ENCODE measurements at regions not wholly inside any gene's neighbourhood (a gene's known extent, or its start where the extent isn't known, plus 50 kb on each side); places are given as distances from the start of the nearest gene placed in this dataset.
A peak's percentile ranks its signal among the peaks of the same experiment; 100 is the strongest.

DNA sequence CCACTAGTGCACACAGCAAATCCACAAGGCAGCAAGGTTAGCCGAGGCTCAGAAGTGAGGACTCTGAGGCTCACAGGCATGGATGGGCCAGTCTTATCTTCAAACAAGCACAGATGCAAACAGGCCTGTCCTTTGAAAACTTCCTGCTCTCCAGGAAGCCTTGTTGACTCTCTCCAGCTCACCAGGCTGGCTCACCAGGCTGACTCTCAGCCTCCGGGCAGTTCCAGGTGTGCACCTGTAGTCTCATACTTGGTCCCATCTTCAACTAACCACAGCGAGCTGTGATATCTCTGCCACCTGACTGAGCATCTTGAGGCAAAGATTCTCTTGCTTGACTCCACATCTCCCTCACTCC is 173.9 kb upstream of the ZMIZ1 start:
- Histone ChIP-seq H2AFZ (no peak overlapping the region), H3F3A (ENCODE audit: insufficient read depth, low read depth) (no peaks in the 10 kb centered on the region), H3K27ac (no peak overlapping the region), H3K79me2 (ENCODE audit: low read depth) (no peaks in the 10 kb centered on the region), H3K9me3 (ENCODE audit: insufficient read depth, low read depth) (no peaks in the 10 kb centered on the region), H3K9me2 (ENCODE audit: insufficient read depth) (no peaks in the 10 kb centered on the region), H3K27me3 (ENCODE audit: insufficient read depth, low read depth) (no peaks in the 10 kb centered on the region), H3K4me1 (replicated peaks; ENCODE audit: insufficient read depth) (no peaks in the 10 kb centered on the region), H3K4me2 (no peak overlapping the region), H3K36me3 (ENCODE audit: low read depth) (no peaks in the 10 kb centered on the region), H3K4me3 (no peak overlapping the region), H4K20me1 (ENCODE audit: insufficient read depth) (no peaks in the 10 kb centered on the region)
- TF ChIP-seq EZH2 (IDR thresholded peaks at IDR 0.05; ENCODE audit: low read depth) (no peak), CTCF (conservative IDR thresholded peaks at IDR 0.05) (no peak)
- peak in 1 of 2 experiments; percentile 54 for DNase-seq
- intact Hi-C loops (cut with micrococcal nuclease; ENCODE audit: unreplicated experiment): no loop called here
- BruUV-seq (replicated peaks): no TSS peak
- CTCF ChIA-PET: no interaction called here
- POLR2A ChIA-PET (ENCODE audit: unreplicated experiment): no interaction called here

DNA sequence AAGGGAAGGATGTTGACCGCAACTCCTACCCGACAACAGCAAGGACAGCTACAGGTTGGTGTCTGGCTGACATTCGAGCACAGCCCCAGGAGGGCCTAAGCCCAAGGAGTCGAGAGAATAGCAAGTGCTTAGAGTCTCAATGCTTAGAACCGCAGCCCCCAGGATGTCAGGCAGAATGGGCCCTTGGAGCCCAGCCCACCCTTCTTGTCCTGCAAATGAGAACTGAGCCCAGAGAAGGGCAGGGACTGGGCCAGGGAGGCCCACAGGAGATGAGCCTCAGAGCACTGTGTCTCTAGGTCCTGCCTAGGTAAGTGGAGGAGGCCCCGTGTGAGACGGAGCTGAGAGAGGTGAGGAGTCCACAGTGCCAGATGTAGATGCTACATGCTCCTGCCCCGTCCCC is 173.3 kb upstream of the ZMIZ1 start:
- no peaks in the 10 kb centered on the region for H3K79me2 ChIP-seq (ENCODE audit: low read depth)
- DNase-seq: no peak
- no peaks in the 10 kb centered on the region for H3F3A ChIP-seq (ENCODE audit: insufficient read depth, low read depth)
- H3K36me3 ChIP-seq (ENCODE audit: low read depth): no peaks in the 10 kb centered on the region
- H3K4me3 ChIP-seq: no peak overlapping the region
- no peaks in the 10 kb centered on the region for H4K20me1 ChIP-seq (ENCODE audit: insufficient read depth)
- CTCF ChIA-PET: no interaction called here
- no peak for TF ChIP-seq EZH2 (IDR thresholded peaks at IDR 0.05; ENCODE audit: low read depth)
- TF ChIP-seq CTCF (conservative IDR thresholded peaks at IDR 0.05): no peak
- H2AFZ ChIP-seq: no peak overlapping the region
- no peaks in the 10 kb centered on the region for H3K9me2 ChIP-seq (ENCODE audit: insufficient read depth)
- no peaks in the 10 kb centered on the region for H3K9me3 ChIP-seq (ENCODE audit: insufficient read depth, low read depth)
- no TSS peak for BruUV-seq (replicated peaks)
- intact Hi-C loops (cut with micrococcal nuclease; ENCODE audit: unreplicated experiment): no loop called here
- H3K4me2 ChIP-seq: no peak overlapping the region
- no peaks in the 10 kb centered on the region for H3K4me1 ChIP-seq (replicated peaks; ENCODE audit: insufficient read depth)
- no peak overlapping the region for H3K27ac ChIP-seq
- H3K27me3 ChIP-seq (ENCODE audit: insufficient read depth, low read depth): no peaks in the 10 kb centered on the region
- POLR2A ChIA-PET (ENCODE audit: unreplicated experiment): no interaction called here

- Histone ChIP-seq H2AFZ (no peak overlapping the region), H3K79me2 (ENCODE audit: low read depth) (no peaks in the 10 kb centered on the region), H3K36me3 (ENCODE audit: low read depth) (no peaks in the 10 kb centered on the region), H3K4me2 (no peak overlapping the region), H3K27me3 (ENCODE audit: insufficient read depth, low read depth) (no peaks in the 10 kb centered on the region), H4K20me1 (ENCODE audit: insufficient read depth) (no peaks in the 10 kb centered on the region), H3K4me1 (replicated peaks; ENCODE audit: insufficient read depth) (no peaks in the 10 kb centered on the region), H3F3A (ENCODE audit: insufficient read depth, low read depth) (no peaks in the 10 kb centered on the region), H3K4me3 (no peak overlapping the region), H3K27ac (no peak overlapping the region), H3K9me3 (ENCODE audit: insufficient read depth, low read depth) (no peaks in the 10 kb centered on the region), H3K9me2 (ENCODE audit: insufficient read depth) (no peaks in the 10 kb centered on the region)
- no peak for DNase-seq
- BruUV-seq (replicated peaks): no TSS peak
- POLR2A ChIA-PET (ENCODE audit: unreplicated experiment): no interaction called here
- CTCF ChIA-PET: no interaction called here
- no peak for TF ChIP-seq CTCF (conservative IDR thresholded peaks at IDR 0.05)
- no peak for TF ChIP-seq EZH2 (IDR thresholded peaks at IDR 0.05; ENCODE audit: low read depth)
- intact Hi-C loops (cut with micrococcal nuclease; ENCODE audit: unreplicated experiment): no loop called here
Observed at GRCh38 chr10:78896159-78896928, 172.4 kb upstream of the ZMIZ1 start.

All from PC-9 (cell line).